Muscle of back (tissue), 3 donors: ENCODE measurements at regions not wholly inside any gene's neighbourhood (a gene's known extent, or its start where the extent isn't known, plus 50 kb on each side); places are given as distances from the start of the nearest gene placed in this dataset.
"Not testable (repeated sequence)": the region's sequence is repeated elsewhere in the genome, so short reads cannot be mapped to it uniquely, and the experiment has no call there.

Experiments used
- DNase-seq, 3 donors: peaks; one replicate each; pipeline versions ENCODE4 v3.0.0 to v3.0.0-alpha.2; 2013

DNA sequence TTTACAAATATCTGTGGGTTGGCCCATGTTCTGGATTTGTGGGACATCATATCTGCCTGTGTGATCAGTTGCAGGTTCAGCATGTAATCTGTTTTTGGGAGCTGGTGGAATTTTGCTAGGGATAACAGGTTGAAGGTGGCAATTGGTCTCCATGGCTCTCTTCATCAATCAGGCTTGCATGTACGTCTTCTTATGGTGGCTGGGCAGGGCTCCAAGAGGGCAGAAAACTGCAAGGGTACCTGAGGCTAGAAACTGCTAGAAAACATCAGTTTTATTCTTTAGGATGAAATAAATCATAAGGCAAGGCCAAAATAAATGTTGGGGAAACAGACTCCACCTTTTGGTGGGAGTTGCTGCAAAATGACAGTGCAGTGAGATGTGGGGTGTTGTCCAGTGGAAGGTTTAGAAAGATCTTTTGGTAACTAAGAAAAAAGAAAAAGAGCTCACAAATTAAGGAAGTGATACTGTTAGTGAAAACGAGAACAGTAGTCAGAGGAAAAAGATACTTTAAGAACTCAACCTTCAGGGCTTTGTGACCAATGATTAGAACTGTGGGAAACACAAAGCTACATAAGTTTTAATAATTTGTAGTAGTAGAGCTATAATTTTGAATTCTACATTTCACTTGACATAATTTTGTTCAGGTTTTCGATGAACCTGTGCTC is 300.7 kb upstream of the IZUMO3 start:
- no peak for DNase-seq

DNA sequence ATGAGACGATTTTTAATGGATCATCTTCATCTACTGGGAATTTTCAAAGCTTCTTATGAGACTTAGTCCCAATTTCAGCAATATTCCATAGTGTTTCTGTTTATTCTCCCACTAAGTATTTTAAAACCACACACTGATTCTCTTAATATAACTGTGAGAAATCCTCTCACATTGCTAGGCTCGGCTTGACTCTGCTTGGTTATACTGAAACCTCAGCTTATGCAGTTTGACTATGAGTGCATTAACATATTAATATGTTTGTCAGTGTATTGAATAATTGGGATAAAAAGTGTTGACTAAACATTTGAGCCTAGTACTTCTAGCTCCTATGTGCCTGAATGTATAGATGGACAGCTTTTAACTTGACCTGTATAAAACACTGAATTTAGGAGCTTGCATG is 298.5 kb upstream of the IZUMO3 start:
- DNase-seq, result no peak

DNA sequence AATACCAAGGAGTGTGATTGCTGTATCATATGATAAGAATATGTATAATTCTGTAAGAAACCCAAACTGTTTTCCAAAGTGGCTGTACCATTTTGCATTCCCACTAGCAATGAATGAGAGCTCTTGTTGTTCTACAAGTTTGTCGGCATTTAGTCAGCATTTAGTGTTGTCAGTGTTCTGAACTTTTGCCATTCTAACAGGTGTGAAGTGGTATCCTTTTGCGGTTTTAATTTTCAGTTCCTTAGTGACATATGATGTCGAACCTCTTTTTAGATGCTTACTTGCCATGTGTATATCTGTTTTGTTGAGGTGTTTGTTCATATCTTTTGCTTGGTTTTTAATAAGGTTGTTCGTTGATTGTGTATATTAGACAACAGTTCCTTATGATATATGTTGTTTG is 296.3 kb upstream of the IZUMO3 start:
- no peak for DNase-seq

DNA sequence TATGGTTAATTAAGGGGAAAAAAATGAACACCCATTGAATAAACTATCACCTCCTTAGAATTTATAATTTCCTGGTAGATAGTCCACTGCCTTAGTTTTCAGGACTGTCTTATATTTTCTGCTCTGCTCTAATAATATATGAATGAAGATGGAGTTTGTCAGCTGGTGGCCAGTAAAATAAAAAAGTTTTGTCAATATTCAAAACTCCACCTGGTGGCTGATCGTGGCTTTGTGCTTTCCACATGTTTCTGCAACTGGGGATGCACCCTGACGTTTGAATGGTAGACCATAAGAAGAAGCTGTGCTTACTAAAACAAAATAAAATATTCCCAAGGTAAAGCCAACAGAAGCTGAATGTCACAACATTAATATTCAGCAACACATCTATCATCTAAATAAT is 286.6 kb upstream of the IZUMO3 start:
- DNase-seq, result peak in 2 of 3 donors; percentile 0 to 3

DNA sequence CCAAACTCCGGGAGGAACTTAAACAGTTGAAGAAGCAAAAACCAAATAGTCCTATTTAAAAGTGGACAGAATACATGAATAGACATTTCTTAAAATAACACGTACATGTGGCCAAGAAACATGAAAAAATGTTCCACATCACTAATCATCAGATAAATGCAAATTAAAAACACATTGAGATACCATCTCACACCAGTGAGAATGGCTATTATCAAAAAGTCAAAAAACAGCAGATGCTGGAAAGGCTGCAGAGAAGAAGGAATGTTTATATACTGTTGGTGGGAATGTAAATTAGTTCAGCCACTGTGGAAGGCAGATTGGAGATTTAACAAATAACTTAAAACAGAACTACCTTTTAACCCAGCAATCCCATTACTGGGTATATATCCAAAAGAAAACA is 283.0 kb upstream of the IZUMO3 start:
- no peak for DNase-seq

DNA sequence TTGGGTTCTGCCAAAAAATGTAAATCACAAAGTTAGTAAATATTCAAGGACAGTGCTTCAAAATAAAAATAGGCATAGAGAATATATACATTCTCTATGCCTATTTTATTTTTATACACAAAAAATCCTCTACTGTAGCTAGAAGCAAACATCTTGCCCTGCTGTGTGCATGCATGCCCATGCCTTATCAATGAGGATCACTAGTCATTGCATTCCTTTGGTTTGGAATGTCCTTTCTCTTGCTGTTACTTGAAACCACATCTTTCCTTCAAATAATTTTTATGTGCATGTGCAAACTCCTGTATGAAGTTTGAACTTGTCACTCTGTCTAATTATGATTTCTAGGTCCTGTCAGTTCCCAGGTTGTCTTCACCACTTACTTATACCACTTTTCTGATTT is 278.9 kb upstream of the IZUMO3 start:
- DNase-seq, result no peak

DNA sequence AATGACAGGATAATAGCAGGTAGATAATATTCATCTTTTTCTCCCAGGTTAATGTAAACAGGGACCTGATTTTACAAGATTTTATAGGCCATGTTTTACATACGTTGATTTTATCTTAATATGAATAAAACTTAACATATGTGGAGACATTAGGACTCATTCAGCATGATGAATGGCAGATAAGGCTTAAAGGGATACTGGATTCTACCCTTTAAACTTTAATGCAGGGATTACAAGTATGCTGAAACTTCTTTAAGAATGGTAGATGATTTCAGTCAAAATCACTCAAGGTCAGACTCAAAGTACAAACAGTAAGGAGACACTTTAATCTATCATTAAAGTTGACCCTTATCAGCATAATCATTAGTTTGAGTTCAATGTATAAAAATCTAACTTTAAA is 274.5 kb upstream of the IZUMO3 start:
- DNase-seq, result no peak

DNA sequence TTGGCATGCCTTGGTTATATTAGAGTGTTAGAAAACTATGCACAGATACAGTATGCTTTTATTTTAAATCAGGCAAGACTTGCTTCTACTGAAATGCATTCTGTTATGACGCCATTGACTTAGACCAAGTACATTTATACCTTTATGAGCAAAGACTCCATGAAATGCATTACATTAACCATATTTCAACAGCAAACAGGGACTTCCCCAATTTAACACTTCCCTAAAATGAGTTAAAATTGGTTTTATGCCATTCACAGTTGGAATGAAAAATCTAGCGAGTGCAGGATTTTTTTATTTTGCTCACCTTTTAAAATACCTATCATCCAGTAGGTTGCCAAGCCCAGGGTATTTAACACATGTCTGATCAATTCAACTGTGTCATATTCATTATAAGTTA is 272.1 kb upstream of the IZUMO3 start:
- DNase-seq, result no peak

DNA sequence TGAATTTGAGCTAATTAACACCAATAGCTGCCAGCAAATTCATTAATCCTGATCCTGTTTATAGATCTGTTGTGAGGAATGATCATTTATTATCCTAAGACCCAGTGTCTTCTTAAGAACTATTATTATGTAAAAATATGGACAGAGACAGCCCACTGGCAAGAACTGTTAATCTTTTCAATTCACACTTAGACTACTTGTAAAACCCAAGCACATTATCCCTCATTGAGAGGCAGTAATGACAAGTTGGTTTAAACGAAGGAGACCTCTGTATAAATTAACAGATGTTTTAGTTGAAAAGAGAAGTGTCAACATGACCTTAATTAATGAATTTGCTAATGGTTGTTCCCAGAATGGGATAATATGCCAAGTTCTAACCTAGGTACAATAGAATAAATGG is 270.3 kb upstream of the IZUMO3 start:
- DNase-seq, result no peak

DNA sequence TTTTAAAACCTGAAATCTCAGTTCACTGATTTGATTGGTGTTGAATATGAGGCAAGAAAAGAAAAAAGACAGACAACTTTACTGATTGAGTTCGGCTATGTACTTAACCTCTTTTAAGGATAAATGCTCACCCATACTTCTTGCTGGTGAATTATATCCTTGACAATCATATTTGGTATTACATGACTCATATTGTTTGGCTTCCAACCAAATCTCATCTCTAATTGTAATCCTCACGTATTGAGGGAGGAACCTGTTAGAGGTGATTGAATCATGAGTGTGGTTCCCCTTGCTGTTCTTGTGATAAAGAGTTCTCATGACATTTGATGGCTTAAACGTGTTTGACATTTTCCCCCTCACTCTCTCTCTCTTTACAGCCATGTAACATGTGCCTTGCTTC is 255.6 kb upstream of the IZUMO3 start:
- DNase-seq, result no peak

DNA sequence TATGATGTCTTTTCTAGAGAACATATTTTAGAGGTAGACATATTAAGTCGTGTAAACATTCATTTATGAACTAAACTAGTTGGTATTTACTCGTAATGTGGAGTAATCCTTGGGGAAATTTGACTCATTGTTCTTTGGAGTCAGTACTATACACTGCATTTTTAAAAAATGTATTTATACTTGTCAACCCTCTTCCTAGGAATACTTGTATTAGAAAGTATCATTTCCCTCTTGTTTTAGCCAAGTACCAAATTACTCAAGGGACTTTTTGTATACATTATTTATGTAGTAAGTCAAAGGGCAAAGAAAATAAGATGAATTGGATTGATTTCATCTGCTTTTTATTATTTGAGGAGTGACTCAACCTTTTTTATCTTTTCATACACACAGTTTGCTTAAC is 248.1 kb upstream of the IZUMO3 start:
- DNase-seq, result peak; percentile 33 to 70 (median 43)

DNA sequence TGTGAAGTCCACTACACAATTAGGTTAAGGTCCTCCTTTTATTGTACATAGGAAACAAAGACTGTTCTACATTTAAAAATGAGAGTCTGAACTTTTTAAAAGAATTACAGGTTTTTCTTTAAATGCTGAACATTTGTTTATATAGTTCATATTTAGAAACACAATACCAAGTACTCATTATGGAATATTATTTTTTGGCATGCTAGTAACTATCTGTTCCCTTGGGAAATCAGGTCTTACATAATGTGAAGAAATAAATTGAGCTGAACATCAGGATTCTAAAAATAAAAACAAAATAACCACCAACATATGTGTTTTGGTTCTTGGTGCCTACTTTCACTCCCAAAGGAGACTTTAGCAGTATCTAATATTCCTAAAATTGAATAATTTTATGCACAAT is 230.5 kb upstream of the IZUMO3 start:
- DNase-seq, result peak in 2 of 3 donors; percentile 9 to 58

DNA sequence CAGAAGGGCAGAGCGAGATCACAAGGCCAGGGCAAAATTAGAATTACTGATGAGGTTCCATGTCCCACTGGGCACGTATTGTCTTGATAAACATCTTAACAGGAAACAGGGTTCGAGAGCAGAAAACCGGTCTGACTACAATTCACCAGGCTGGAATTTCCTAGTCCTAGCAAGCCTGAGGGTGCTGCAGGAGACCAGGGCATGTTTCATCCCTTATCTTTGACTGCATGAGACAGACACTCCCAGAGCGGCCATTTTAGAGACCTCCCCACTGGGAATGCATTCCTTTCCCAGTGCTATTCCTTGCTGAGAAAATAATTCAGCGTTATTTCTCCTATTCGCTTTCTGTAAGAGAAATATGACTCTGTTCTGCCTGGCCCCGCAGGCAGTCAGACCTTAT is 228.5 kb upstream of the IZUMO3 start:
- not testable (repeated sequence) for DNase-seq

DNA sequence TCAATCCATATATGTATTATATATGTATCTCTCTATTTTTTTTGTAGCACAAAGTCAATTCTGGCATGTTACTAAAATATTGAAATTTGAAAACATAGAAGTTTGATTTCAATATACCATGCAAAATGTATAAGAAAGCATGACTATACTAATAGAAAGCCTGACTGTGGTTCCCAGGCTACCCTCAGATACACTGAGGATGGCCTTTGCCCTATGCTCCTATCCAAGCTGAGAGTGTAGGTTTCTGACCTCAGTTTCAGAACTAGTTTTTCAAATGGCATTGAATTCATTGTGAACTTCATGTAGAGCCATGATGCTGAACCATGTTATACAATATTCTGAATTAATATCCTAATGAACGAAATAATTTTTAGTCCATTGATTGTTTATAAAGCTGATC is 220.4 kb upstream of the IZUMO3 start:
- DNase-seq, result no peak

DNA sequence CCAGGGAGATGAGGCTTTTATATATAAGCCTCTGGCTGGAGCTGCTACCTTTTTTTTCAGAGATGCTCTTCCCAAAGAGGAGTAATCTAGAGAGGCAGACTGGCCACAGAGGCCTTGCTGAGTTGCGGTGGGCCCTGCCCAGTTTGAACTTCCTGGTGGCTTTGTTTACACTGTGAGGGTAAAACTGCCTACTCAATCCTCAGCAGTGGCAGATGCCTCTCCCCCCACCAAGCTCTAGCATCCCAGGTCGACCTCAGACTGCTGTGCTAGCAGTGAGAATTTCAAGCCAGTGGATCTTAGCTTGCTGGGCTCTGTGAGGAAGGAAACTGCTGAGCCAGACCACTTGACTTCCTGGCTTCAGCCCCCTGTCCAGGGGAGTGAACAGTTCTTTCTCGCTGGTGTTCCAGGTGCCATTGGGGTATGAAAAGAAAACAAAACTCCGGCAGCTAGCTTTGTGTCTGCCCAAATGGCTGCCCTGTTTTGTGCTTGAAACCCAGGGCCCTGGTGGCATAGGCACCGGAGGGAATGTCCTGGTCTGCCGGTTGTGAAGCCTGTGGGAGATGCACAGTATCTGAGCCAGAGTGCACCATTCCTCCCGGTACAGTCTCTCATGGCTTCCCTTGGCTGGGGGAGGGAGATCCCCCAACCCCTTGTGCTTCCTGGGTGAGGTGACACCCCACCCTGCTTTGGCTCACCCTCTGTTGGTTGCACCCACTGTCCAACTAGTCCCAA is 219.5 kb upstream of the IZUMO3 start:
- DNase-seq, result no peak

DNA sequence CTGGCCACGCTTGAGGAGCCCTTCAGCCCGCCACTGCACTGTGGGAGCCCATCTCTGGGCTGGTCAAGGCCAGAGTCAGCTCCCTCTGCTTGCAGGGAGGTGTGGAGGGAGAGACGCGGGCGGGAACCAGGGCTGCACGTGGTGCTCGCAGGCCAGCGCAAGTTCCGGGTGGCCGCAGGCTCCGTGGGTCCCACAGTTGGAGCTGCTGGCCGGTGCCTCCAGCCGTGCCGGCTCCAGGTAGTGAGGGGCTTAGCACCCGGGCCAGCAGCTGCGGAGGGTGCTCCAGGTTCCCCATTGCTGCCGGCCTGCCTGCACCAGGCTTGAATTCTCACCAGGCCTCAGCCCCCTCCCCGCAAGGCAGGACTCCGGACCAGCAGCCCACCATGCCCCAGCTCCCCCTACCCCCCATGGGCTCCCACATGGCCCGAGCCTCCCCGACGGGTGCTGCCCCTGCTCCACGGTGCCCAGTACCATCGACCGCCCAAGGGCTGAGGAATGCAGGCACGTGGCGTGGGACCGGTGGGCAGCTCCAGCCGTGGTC is 192.8 kb upstream of the IZUMO3 start:
- DNase-seq, result no peak

DNA sequence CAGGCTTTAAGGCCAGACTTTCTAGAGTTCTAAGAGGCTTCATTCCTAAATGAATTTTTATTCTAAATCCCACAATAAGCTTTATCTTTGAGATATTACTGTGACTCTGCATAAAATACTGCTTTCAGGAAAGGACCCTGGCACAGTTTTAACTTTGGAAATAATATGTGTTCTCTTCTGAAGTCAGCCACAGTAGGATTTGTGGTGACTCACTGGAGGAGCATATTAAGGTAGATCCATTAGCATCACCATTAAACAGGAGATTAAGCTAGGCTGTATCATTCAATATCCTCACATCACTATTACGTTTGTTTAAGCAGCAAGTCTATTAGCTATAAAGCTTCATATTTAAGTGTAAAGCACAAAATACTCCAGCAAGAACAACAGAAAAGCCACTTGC is 186.1 kb upstream of the IZUMO3 start:
- no peak for DNase-seq

DNA sequence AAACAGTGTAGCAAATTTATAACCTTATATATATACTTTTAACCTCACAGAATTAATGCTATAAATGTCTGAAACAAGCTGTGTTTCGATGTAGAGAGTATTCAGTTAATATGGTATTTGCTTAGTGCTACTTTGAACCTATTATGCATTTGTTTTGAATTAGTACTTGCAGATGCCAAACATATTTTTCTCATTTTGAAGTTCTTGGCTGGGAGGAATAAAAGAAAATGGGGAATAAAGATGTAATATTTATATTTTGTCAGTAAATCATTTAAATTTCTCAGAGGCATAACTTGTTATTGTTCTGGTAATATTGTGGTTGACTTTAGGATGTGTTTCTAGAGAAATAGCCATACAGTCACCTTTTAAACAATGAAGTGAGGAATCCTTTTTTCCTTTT is 175.9 kb upstream of the IZUMO3 start:
- DNase-seq, result peak; percentile 32 to 77 (median 47)

DNA sequence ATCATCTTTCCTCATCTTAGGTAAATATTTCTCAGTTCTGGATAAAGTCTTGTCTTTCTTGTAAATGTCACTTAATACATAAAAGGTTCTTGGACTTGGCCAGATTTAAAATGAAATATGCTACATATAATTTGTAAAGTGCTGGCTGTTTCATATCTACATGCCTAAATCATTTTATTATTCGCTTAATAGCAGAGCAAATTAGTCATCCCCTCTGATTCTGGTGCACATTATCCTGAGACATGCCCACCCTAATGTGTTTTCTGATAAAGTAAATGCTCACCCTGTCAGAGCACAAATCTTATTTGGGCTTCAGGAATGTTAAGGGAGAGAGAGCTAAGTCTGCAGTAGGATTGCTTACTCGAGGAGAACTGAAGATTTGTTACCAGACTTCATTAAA is 166.5 kb upstream of the IZUMO3 start:
- DNase-seq, result no peak

DNA sequence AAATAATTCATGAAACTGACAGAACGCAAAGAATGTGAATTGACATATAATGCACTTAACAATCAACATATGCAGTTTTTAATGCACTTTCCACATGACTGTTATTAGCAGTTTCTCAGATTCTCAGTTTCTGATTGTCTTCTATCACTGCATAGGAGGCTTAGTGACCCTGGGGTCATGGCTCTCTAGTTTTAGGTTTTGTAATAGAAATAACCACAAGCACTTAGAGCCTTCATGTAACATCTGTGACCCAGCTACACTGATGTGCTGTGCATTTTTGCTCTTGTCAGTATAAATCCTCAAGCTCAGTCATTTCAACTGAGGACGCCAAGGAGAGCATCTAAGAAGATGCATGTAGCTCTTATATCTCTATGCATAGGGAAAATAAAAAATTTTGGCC is 163.1 kb upstream of the IZUMO3 start:
- no peak for DNase-seq

DNA sequence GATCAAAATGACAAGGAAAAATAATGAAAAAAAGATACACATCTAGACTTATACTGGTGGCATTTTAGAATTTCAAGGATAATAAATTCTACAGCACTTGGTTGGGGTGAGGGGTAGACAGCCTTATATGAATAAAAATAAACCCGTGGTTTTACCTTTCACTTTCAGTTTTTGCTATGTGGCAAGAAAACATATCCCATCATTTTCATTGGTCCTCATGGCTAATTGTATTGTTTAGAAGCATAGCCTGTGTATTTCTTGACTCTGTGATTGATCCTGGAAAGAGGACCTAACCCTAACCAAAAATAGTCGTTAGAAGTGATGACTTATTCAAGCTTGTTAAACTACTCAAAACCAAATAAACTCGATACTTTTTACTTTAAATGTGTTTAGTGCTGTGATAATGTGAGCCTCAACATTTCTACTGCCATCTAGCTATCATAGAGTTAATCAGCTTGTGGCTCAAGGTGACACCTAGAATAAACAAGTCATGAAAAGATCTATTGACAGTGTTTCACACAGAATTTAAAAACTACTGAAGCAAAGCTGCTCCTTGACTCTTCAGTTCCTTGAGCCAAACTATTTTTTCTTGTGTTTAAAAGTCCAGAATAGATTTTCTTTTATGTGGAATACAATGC is 153.3 kb upstream of the IZUMO3 start:
- peak; percentile 9 to 52 (median 12) for DNase-seq

DNA sequence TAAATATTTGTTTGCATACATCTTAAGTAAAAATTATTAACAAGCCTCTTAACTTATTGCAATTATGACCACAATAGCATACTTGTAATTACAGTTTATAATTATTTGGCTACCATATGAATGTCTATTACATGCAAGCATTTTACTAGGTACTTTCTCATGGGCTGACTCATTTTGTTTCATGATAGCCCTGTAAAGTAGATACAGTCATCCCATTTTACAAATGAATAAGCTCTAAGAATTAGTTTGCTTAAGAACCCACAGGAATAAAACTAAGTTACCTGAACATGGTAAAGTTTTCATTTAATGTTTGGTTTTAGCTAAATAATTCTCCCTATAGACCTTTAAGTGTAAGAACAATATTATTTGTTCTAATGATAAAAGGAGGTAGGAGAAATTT is 126.6 kb upstream of the IZUMO3 start:
- no peak for DNase-seq

DNA sequence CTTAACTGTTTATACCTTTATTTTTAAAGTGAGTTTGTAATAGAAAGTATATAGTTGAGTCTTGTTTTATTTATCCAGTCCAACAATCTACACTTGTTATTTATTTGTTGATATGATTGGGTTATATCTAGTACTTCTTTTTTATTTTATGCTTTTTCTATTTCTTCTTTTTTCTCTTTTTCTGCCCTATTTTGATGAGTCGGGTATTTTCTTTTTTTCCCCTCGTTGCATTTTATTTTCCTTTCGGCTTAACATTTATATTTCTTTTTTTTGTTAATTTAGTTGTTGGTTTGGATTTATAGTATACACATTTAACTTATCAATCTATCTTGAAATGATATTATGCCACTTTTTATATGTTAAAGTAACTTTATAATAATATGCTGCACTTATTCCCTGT is 111.7 kb upstream of the IZUMO3 start:
- no peak for DNase-seq
